HCT116 (cell line): ENCODE measurements at regions not wholly inside any gene's neighbourhood (a gene's known extent, or its start where the extent isn't known, plus 50 kb on each side); places are given as distances from the start of the nearest gene placed in this dataset.

ENCODE experiments used
- ATAC-seq: fragments of 200-7000 bp; cut with Tn5 transposase; 2 replicates; pipeline ENCODE4 v1.9.1; 2020; ENCODE audit warnings: mild to moderate bottlenecking, moderate library complexity
- BruUV-seq: library from RNA; stranded (reverse); fragments of 400-500 nt; replicated peaks from 2 replicates; lab custom pipeline; 2021; lab: Mats Ljungman, UMichigan
- CTCF ChIA-PET: fragments of 300-600 bp; sonication (Branson Sonifier 250); formaldehyde crosslinking; loops from one replicate; lab custom pipeline; 2021; ENCODE audit warnings: antibody characterized with exemption; lab: Charles Lee
- POLR2A ChIA-PET: fragments of 300-600, 350-600 bp; sonication (Branson Sonifier 250); formaldehyde crosslinking; loops from one replicate; lab custom pipeline; 2021; ENCODE audit warnings: antibody characterized with exemption; lab: Charles Lee
- RAD21 ChIA-PET, 2 experiments: fragments of 300-600 bp; sonication (Branson Sonifier 250); formaldehyde crosslinking; loops; one replicate each; lab custom pipeline; 2023; ENCODE audit warnings: low total read pairs in 2 of 2; ENCODE audit not compliant: uncharacterized antibody in 2 of 2, unreplicated experiment in 2 of 2, low non-redundant PET in 1 of 2; lab: Charles Lee
- DNase-seq: peaks from one replicate; pipeline ENCODE4 v3.0.0-alpha.2; 2010; ENCODE audit warnings: low read depth, low spot score
- H2AFZ ChIP-seq: fragments of 200-600 bp; shearing (Covaris generic), sonication (generic); 2 replicates; pipeline ENCODE4 v1.6.1; 2017; ENCODE audit warnings: low read depth, mixed run types, mixed read lengths, antibody characterized with exemption, low read length; ENCODE audit not compliant: poor library complexity, severe bottlenecking
- H3K27ac ChIP-seq: 2 replicates; pipeline ENCODE4 v1.5.1; 2012; ENCODE audit warnings: low read depth, low read length
- H3K27me3 ChIP-seq: fragments of 200-600 bp; sonication (generic); 2 replicates; pipeline ENCODE4 v1.6.1; 2016; ENCODE audit warnings: mixed run types, low read length, mixed read lengths; ENCODE audit not compliant: insufficient read depth
- H3K36me3 ChIP-seq, 2 experiments: fragments of 200-500 bp in 1 of 2; fragments of 200-600 bp in 1 of 2; sonication (Bioruptor generic) in 1 of 2; sonication (generic) in 1 of 2; 2 replicates each; pipeline versions ENCODE4 v1.5.1 to v1.6.1; 2014 to 2016; ENCODE audit warnings: low read length in 2 of 2, inconsistent platforms in 1 of 2, mixed read lengths in 1 of 2, mixed run types in 1 of 2; ENCODE audit not compliant: insufficient read depth in 2 of 2, control insufficient read depth in 1 of 2
- H3K4me1 ChIP-seq, 2 experiments: fragments of 200-600 bp in 1 of 2; sonication (generic) in 1 of 2; 2 replicates each; pipeline versions ENCODE4 v1.5.1 to v1.6.1; 2012 to 2017; ENCODE audit warnings: low read length in 2 of 2, inconsistent platforms in 1 of 2, mild to moderate bottlenecking in 1 of 2, mixed read lengths in 1 of 2, mixed run types in 1 of 2, moderate library complexity in 1 of 2; ENCODE audit not compliant: insufficient read depth in 2 of 2, control insufficient read depth in 1 of 2
- H3K4me2 ChIP-seq: fragments of 200-600 bp; sonication (generic); 2 replicates; pipeline ENCODE4 v1.6.1; 2017; ENCODE audit warnings: mixed run types, low read length, mixed read lengths
- H3K4me3 ChIP-seq, 2 experiments: fragments of 200-600 bp in 1 of 2; sonication (generic) in 1 of 2; replicated peaks in 1 of 2; 2 replicates each; pipeline ENCODE4 v1.5.1; 2011 to 2016; ENCODE audit warnings: low read length in 2 of 2, control low read depth in 1 of 2, low read depth in 1 of 2, mild to moderate bottlenecking in 1 of 2, mixed read lengths in 1 of 2, mixed run types in 1 of 2
- H3K79me2 ChIP-seq: fragments of 200-600 bp; sonication (generic); 2 replicates; pipeline ENCODE4 v1.6.1; 2017; ENCODE audit warnings: mild to moderate bottlenecking, mixed run types, low read length, moderate library complexity, mixed read lengths; ENCODE audit not compliant: insufficient read depth
- H3K9ac ChIP-seq: fragments of 200-600 bp; sonication (generic); 2 replicates; pipeline ENCODE4 v1.6.1; 2016; ENCODE audit warnings: low read length, mixed read lengths
- H3K9me2 ChIP-seq: fragments of 200-600 bp; sonication (generic), shearing (Covaris generic); 2 replicates; pipeline ENCODE4 v1.6.1; 2017; ENCODE audit warnings: mixed run types, mild to moderate bottlenecking, moderate library complexity; ENCODE audit not compliant: insufficient read depth
- H3K9me3 ChIP-seq, 2 experiments: fragments of 200-500 bp in 1 of 2; fragments of 200-600 bp in 1 of 2; sonication (Bioruptor generic) in 1 of 2; sonication (generic) in 1 of 2; 2 replicates each; pipeline ENCODE4 v1.6.1; 2014 to 2017; ENCODE audit warnings: low read length in 2 of 2, mixed read lengths in 2 of 2, inconsistent platforms in 1 of 2, low read depth in 1 of 2, mild to moderate bottlenecking in 1 of 2, mixed run types in 1 of 2, moderate library complexity in 1 of 2; ENCODE audit not compliant: control insufficient read depth in 1 of 2, insufficient read depth in 1 of 2
- H4K20me1 ChIP-seq: fragments of 200-600 bp; sonication (generic), shearing (Covaris generic); 2 replicates; pipeline ENCODE4 v1.6.1; 2017; ENCODE audit warnings: mixed run types, mild to moderate bottlenecking, moderate library complexity; ENCODE audit not compliant: insufficient read depth
- CBX3 ChIP-seq: IDR thresholded peaks from 2 replicates; pipeline ENCODE4 v1.6.1; 2012; ENCODE audit warnings: low read depth
- CEBPB ChIP-seq: IDR thresholded peaks from 2 replicates; pipeline ENCODE4 v1.6.1; 2012; ENCODE audit warnings: low read depth
- EZH2 ChIP-seq: fragments of 200-600 bp; sonication (generic); IDR thresholded peaks from 2 replicates; pipeline ENCODE4 v1.6.1; 2017; ENCODE audit warnings: antibody characterized with exemption, mixed run types
- FOSL1 ChIP-seq: IDR thresholded peaks from 2 replicates; pipeline ENCODE4 v1.6.1; 2012; ENCODE audit warnings: low read depth
- JUND ChIP-seq: IDR thresholded peaks from 2 replicates; pipeline ENCODE4 v1.6.1; 2012
- RAD21 ChIP-seq: IDR thresholded peaks from 2 replicates; pipeline ENCODE4 v1.6.1; 2012; ENCODE audit warnings: low read depth, mild to moderate bottlenecking
- REST ChIP-seq: IDR thresholded peaks from 2 replicates; pipeline ENCODE4 v1.6.1; 2012; ENCODE audit warnings: low read depth
- SRF ChIP-seq: IDR thresholded peaks from 2 replicates; pipeline ENCODE4 v1.6.1; 2012; ENCODE audit warnings: low read depth
- YY1 ChIP-seq: IDR thresholded peaks from 2 replicates; pipeline ENCODE4 v1.6.1; 2011; ENCODE audit warnings: low read length, low read depth, moderate library complexity, mild to moderate bottlenecking; ENCODE audit not compliant: insufficient replicate concordance; ENCODE audit errors: extremely low read depth
- ZBTB33 ChIP-seq: IDR thresholded peaks from 2 replicates; pipeline ENCODE4 v1.6.1; 2011; ENCODE audit warnings: mild to moderate bottlenecking, low read length, moderate library complexity; ENCODE audit not compliant: insufficient replicate concordance; ENCODE audit errors: extremely low read depth
- ZFX ChIP-seq: fragments of 450-650 bp; IDR thresholded peaks from 2 replicates; pipeline ENCODE4 v1.6.1; 2017
- intact Hi-C: fragments of 100-400 bp; cut with micrococcal nuclease; formaldehyde crosslinking; loops from 2 replicates; pipeline ENCODE4 v1.10.0; 2022

- CTCF ChIA-PET, result interaction anchor here (3.0 kb wide), 1 partner anchor 10 kb away, joined by 20 read pairs; no protein-coding TSS in a partner anchor
Measured at GRCh38 chr12:91810077-91810476, 335.6 kb downstream of the BTG1 start.

More at GRCh38 chr12:91810077-91810476, 335.6 kb downstream of the BTG1 start:
- TF ChIP-seq FOSL1 (no peak), EZH2 (no peak), RAD21 (no peak), REST (no peak), CBX3 (no peak), CEBPB (no peak), ZFX (no peak), JUND (no peak), ZBTB33 (no peak), YY1 (no peak), SRF (no peak)
- TF ChIP-seq, all 23 proteins: peak for 0
- Histone ChIP-seq H2AFZ (no peak overlapping the region), H3K27me3 (no peaks in the 10 kb centered on the region), H3K9me2 (no peaks in the 10 kb centered on the region), H3K4me3 (no peak overlapping the region), H4K20me1 (no peaks in the 10 kb centered on the region), H3K9ac (no peak overlapping the region), H3K4me2 (no peak overlapping the region), H3K79me2 (no peaks in the 10 kb centered on the region), H3K4me1 (peaks cover 0 to 4% of the 10 kb centered on the region in 2 experiments; a peak in 2 of 4 replicates), H3K9me3 (no peaks in the 10 kb centered on the region), H3K27ac (no peak overlapping the region), H3K36me3 (no peaks in the 10 kb centered on the region)
- no TSS peak for BruUV-seq
- intact Hi-C loops, result loop anchor here (5.0 to 10.0 kb wide), 2 partner anchors 332 to 425 kb away; no protein-coding TSS in a partner anchor
- DNase-seq (no peak), ATAC-seq (no peak)
- ChIA-PET RAD21 (no interaction called here), POLR2A (no interaction called here)
